BJ (cell line): ENCODE measurements at regions not wholly inside any gene's neighbourhood (a gene's known extent, or its start where the extent isn't known, plus 50 kb on each side); places are given as distances from the start of the nearest gene placed in this dataset.

Experiments used
- CTCF ChIA-PET: fragments of 350-600 bp; formaldehyde crosslinking; extraction: SDS; loops from one replicate; lab custom pipeline; 2021; ENCODE audit warnings: antibody characterized with exemption, inconsistent platforms; lab: Yijun Ruan, JAX
- POLR2A ChIA-PET: fragments of 300-600 bp; sonication (Branson Sonifier 250); formaldehyde crosslinking; extraction: SDS; loops from one replicate; lab custom pipeline; 2021; ENCODE audit warnings: antibody characterized with exemption; lab: Charles Lee
- DNase-seq: peaks from one replicate; pipeline ENCODE4 v3.0.0-alpha.2; 2011; ENCODE audit warnings: low read depth
- H3K27me3 ChIP-seq: 2 replicates; pipeline ENCODE4 v1.6.0; 2011; ENCODE audit warnings: low read length; ENCODE audit not compliant: control insufficient read depth, insufficient read depth
- H3K36me3 ChIP-seq: 2 replicates; pipeline ENCODE4 v1.5.1; 2011; ENCODE audit warnings: low read length; ENCODE audit not compliant: control insufficient read depth, insufficient read depth
- H3K4me3 ChIP-seq: 2 replicates; pipeline ENCODE4 v1.5.1; 2011; ENCODE audit warnings: low read depth, mild to moderate bottlenecking, control low read depth, low read length
- TF ChIP-seq, protein P1 (sequence below): IDR thresholded peaks from 2 replicates; pipeline ENCODE4 v1.5.1; 2011; ENCODE audit warnings: low read depth, mild to moderate bottlenecking, control low read depth, inconsistent platforms, low read length, moderate library complexity; ENCODE audit not compliant: insufficient read depth

DNA sequence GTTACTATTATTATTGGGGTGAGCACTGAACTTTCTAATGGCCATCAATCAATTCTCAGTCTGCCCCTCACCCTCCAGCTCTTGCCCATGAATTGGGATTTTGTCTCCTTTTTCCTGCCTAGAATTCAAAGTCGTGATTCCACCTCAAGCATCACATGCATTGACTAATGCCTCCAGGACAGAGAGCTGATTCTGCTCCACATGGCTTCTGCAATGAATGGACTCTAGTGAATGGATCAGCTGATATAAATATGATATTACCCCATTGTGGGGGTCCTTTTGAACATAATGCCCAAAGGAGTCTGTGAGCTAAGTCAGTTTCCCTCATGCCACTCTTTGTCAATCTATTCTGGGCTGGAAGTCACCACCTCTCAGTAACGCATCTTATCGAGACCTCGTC lies 126.4 kb downstream of the OPN5 start:
- TF ChIP-seq, protein P1, sequence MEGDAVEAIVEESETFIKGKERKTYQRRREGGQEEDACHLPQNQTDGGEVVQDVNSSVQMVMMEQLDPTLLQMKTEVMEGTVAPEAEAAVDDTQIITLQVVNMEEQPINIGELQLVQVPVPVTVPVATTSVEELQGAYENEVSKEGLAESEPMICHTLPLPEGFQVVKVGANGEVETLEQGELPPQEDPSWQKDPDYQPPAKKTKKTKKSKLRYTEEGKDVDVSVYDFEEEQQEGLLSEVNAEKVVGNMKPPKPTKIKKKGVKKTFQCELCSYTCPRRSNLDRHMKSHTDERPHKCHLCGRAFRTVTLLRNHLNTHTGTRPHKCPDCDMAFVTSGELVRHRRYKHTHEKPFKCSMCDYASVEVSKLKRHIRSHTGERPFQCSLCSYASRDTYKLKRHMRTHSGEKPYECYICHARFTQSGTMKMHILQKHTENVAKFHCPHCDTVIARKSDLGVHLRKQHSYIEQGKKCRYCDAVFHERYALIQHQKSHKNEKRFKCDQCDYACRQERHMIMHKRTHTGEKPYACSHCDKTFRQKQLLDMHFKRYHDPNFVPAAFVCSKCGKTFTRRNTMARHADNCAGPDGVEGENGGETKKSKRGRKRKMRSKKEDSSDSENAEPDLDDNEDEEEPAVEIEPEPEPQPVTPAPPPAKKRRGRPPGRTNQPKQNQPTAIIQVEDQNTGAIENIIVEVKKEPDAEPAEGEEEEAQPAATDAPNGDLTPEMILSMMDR, result no peak
- no peak for DNase-seq
- CTCF ChIA-PET, result no interaction called here
- Histone ChIP-seq H3K4me3 (no peak overlapping the region), H3K36me3 (no peaks in the 10 kb centered on the region), H3K27me3 (no peaks in the 10 kb centered on the region)
- POLR2A ChIA-PET, result no interaction called here

- DNase-seq, result no peak
- TF ChIP-seq, protein P1, result no peak
- Histone ChIP-seq H3K27me3 (no peaks in the 10 kb centered on the region), H3K4me3 (no peak overlapping the region), H3K36me3 (no peaks in the 10 kb centered on the region)
- CTCF ChIA-PET, result interaction anchor here (0.7 kb wide), 1 partner anchor 11 kb away, joined by 3 read pairs; no protein-coding TSS in a partner anchor
- POLR2A ChIA-PET, result no interaction called here
Measured at GRCh38 chr6:47905717-47906116, 123.9 kb downstream of the OPN5 start.

DNA sequence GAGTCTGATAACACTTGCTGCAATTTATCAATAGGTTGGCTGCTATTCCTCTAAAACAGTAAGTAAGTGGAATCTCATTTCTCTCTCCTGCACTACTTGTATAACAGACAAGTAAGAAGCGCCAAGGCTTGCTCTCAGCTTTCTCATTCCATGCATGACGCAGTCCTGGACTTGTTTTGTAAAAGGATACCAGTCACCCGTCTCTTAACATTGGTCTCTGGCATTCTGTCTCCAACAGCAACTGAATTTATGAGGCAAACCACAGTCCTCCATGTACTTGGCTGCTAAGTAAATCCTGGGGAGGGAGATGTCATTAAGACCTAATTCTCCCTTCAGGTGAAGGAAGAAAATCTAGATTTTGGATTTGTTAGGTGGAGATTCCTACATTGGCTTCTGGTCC lies 115.4 kb downstream of the OPN5 start:
- no peak overlapping the region for H3K4me3 ChIP-seq
- no peaks in the 10 kb centered on the region for H3K27me3 ChIP-seq
- ChIA-PET POLR2A (no interaction called here), CTCF (no interaction called here)
- DNase-seq, result peak; percentile 22
- H3K36me3 ChIP-seq, result no peaks in the 10 kb centered on the region
- TF ChIP-seq, protein P1, result no peak

DNA sequence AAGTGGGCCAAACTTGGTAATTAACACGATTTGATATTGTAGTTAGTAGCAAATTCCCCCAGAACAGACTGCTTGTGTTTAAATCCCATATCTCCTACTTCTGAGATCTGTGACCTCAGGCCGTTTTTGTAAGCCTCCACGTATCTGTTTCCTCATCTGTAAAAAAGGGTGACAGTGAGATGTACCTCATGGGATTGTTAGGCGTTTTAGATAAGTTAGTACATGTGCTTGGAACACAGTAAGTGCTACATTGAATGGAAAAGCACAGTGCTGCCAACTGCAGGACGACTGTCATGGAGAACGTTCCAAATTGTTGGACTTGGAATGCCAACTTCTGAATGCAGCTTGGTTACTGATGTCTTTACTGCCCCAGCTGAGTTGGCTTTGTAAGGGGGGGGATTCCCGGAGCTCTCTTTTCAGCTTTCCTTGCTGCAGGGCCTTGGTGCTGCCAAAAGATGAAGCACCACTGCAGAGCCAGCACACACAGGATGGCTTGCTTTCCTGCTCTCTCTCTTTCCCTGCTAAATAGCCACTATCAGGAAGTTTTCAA lies 108.6 kb downstream of the OPN5 start:
- no peaks in the 10 kb centered on the region for H3K36me3 ChIP-seq
- no peaks in the 10 kb centered on the region for H3K27me3 ChIP-seq
- DNase-seq, result no peak
- TF ChIP-seq, protein P1, result no peak
- CTCF ChIA-PET, result no interaction called here
- no peak overlapping the region for H3K4me3 ChIP-seq
- POLR2A ChIA-PET, result no interaction called here

GRCh38 chr6:47879015-47879414 lies 97.2 kb downstream of the OPN5 start:
- Histone ChIP-seq H3K36me3 (no peaks in the 10 kb centered on the region), H3K4me3 (no peak overlapping the region), H3K27me3 (no peaks in the 10 kb centered on the region)
- ChIA-PET POLR2A (no interaction called here), CTCF (no interaction called here)
- no peak for DNase-seq
- TF ChIP-seq, protein P1, result no peak
